NCI-H526 (cell line): ENCODE measurements at regions not wholly inside any gene's neighbourhood (a gene's known extent, or its start where the extent isn't known, plus 50 kb on each side); places are given as distances from the start of the nearest gene placed in this dataset.

Experiments
- DNase-seq, 2 experiments: peaks; one replicate each; lab custom pipeline; 2025; lab: John Stamatoyannopoulos, UW

DNA sequence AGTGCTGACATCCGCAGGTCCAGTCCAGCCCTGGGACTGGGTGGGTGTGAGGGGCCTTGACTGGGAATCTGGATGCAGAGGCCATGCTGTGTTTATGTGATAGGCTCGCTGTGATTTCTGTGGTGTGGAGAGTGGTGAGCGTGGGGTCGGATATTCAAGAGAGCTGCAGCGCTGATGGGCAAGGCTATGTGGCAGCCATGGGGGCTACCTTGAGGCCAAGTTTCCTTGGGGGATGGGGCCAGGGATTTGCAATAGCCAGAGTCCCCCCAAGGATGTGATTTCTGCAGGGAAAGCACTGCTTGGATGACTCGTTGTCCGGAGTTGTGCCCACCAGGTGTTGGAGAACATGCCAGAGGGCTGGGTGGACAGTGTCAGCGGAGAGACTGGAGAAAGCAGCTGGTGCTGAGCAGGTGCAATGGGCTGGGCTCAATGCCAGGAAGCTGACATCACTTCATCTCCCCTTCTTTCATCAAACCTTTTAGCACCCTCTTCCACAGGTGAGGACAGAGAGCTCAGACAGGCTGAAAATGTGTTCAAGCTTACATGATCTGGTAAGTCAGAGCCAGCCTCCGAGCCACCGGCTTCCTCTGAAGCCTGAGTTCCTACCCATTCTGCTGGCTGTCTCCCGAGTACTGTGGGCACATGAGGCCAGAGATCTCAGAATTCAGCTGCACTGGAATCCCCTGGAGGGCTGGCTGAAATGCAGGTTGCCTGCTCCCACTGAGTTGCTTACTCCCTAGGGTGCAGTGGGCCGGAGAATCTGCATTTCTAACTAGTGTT is 132.9 kb downstream of the RHOU start:
- peak; percentile 21 to 52 for DNase-seq

DNA sequence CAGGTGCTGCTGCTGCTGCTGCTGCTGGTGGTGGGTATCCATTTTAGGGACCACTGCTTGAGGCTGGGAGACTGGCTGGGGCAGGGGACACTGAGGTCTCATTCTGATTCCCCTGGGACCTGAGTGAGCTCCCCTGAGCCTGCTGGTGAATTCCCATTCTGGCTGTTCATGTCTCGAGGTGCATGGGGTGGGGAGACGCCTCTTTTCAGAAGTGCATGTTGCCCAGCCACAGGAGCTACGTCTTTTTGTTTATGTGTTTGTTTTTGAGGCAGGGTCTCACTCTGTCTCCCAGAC is 133.4 kb downstream of the RHOU start:
- DNase-seq = no peak

DNA sequence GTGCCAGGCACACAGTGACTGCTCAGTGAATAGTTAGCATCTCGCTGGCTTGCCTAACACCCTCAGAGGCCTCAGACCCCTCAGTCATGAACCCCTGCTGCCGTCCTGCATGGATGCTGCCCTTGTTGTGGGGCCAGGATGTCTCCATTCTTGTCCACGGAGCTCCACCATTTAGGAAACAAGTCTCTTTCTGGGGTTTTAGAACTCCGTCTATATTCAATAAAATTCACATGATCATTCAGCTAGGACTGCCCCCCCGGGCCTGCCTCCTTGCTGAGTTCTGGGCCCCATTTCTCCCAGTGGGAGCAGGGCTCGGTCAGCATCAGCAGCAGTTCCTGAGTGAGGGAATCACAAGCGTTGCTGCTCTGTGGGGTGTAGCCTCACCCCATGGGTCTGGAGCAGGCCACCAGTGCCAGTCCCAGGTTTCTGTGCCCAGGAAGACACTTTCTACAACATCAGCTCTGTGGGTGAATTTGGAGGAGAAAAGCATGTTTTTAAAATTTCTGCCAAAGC is 134.1 kb downstream of the RHOU start:
- DNase-seq = no peak

DNA sequence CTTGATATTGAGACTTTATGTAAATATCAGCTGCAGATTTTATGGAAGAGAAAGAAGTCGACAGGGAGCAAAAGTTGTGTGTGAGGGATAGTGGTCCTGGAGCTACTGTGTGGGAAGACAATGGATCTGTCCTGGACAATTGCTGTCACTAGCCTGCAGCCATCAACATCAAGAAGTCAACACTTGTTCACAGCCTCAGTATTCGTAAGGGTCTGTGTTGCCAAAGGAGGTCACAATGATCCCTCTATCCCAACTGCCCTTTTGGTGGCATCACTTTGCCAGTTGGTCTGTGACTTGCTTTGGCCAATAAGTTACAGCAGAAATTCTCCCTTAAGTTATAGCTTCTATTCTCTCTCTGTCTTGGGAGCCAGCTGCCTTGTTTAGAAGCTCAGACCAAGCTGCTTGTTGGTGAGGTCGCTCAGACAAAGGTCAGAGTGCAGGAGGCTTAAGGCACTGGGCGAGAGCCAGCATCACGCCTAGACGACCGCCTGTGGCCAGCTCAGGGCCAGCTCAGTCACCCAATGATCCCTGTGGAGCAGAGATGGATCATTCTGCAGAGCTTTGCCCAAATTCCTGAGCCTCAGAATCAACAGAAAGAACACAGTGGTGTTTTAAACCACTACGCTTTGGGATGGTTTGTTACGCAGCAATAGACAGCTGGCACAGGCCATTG is 134.9 kb downstream of the RHOU start:
- DNase-seq = no peak

DNA sequence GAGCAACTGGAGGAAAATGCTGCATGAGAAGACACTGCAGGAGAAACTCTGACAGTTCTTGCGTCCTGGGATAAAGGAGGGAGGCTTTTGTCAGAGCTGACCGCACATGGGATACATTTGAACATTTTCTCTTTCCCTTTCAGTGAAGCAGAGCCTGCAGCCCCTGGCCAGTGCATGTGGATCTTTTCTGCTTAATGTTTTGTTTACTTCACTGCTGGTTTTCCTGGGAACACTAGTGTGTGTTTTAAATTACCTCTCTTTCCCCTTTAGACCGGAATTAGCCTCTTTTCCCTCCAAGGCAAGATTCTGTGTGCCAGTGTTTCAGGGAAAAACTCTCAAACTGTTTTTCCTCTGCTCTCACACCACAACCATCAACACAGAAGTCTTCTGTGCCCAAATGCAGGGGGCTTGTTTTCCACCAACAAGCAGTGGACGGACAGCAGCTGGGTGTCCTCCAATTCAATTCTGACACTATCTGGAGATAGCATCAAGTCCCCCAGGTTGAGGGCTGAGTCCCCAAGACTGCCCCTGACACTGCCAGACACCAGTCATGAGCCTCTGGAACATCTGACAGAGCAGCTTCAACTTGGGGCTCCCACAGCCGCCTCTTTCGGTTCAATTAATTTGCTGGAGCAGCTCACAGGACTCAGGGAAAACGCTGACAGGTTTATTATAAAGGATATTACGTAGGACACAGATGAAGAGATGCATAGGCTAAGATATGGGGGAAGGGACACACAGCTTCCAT is 136.2 kb downstream of the RHOU start:
- DNase-seq = no peak

DNA sequence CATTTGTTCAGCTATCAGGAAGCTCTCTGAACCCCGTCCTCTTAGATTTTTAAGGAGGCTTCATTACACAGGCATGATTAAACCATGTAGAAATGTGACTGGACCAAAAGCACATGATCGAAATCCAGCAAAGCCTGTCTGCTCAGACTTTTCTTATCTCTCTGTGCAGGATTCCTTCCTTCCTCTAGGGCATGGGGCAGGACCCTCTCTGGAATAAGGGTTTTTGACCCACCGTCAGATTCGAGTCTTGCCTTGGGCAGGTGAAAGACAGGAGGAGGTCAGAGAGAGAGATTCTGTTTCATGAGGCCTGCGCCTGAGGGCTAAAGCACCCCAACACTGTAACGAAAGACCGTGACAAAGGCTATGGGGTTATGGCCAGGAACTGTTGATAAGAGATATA is 136.8 kb downstream of the RHOU start:
- no peak for DNase-seq

DNA sequence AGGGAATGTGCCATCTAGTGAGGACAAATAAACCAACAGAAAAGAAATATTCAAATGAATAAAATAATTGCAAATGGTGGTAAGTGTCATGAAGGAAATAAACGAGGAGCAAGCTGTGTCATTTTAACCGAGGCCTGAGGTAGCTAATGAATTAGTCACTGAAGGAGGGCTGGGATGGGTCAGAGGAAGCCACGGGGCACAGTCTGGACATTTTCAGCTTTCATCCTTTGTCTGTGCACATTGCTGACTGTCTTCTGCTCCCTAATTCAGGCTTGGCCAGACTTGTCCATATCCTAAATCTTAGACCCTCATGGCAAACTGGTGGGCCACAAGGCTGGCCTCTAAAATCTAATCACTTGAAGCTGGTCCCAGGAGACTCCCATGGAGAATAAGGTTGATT is 138.4 kb downstream of the RHOU start:
- DNase-seq = no peak

DNA sequence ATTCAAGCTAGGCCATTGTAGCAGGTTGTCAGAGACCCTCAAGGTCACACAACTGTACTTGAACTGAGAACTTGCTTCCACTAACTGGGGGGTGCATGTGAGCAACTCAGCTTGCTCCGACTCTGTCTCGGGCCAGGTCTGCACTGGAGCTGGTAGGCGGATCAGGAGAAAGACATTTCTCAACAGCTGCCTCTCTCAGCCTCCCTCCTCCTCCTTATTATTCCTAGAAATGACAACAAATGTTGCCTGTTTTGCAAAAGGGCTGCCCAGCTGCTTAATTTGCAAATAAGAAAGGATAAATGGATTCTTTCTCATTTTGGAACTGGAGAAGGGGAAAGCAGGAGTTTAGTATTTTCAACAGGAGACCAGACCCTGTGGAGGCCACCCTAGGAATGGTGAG is 140.5 kb downstream of the RHOU start:
- DNase-seq = peak in 1 of 2 experiments; percentile 13

DNA sequence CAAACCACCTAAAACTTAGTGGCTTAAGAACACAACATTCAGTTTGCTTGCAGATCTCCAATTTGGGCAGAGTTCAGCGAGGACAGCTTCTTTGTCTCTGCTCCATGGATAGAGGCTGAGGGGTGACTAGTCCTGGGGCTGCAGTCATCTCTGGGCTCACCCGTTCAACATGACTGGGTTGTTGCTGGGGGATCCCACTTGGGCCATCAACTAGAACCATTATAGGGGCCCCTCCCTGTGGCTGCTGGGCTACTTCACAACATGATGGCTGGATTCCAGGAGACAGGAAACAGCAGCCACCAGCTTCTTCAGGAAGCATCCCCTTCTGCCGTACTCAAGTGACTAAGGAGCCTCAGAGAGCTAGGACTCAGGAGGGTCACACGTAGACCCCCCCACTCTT is 140.9 kb downstream of the RHOU start:
- no peak for DNase-seq

DNA sequence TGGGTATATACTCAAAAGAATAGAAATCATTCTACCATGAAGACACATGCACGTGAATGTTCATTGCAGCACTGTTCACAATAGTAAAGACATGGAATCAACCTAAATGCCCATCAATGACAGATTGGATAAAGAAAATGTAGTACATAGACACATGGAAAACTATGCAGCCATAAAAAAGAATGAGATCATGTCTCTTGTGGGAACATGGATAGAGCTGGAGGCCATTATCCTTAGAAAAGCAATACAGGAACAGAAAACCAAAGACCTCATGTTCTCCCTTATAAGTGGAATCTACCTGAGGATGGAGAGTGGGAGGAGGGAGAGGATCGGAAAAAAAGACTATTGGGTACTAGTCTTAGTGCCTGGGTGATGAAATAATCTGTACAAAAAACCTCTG is 143.9 kb downstream of the RHOU start:
- no peak for DNase-seq

DNA sequence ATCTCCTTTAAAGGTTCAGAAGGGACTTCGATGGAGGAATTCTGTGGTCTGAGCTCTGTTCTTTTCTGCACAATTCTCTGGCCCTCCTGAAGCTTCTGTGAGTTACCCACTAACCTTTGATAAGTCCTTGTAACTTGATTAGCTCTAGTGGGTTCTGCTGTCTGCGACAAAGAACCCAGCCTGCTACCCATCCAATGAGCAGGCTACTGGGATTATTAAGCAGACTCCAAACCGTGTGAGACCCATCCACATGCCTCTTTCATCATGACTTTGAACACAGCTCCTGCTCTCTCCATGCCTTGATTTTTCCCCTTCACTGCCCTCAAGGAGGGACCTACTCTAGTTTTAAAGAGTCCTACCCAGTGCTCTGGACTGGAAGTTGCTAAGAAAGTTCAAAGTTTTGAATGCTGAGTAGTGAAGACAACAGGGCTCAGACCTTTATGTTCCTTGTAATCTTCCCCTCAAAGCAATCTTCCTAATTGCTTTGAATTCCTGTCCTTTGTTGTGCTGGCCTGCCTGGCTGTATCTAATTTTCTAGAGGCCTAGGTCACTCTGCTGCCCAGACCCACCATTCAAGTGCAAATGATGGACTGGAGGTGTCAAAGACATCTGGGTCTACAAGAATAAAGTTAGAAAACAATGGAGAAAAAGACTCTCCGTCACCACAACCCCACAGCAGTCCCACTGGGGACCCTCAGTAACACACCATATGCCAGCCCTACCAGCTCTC is 146.9 kb downstream of the RHOU start:
- DNase-seq = no peak

DNA sequence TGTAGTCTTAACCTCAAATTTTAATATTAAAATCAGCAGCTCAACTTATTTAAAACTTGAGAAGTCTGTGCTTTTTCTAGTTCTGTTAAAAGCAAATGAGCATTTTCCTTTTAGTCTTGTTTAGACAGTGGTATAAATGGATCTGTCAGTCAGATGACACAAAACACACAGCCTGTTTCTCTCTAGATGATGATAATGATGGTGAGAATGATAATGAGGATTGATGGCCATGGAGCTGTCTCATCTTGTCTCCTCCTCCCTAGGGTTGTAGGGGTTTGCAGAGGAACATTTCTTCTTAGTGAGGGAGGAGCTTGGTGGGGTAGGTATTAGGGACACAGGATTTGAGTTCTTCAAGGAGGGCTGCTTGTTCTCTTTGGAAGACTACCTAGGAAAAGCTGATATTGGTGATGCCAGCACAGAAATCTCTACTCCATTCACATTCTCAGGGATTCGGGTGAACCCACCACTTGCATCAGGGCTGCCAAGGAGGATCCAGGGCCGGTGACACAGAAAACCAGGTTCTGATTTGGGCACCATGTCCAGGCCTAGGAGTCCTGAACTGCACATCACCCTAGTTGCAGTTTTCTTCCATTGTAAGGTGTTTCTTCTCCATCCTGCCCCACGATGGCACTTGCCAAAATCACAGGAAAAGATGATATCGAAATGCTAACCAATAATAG is 147.6 kb downstream of the RHOU start:
- DNase-seq = no peak

DNA sequence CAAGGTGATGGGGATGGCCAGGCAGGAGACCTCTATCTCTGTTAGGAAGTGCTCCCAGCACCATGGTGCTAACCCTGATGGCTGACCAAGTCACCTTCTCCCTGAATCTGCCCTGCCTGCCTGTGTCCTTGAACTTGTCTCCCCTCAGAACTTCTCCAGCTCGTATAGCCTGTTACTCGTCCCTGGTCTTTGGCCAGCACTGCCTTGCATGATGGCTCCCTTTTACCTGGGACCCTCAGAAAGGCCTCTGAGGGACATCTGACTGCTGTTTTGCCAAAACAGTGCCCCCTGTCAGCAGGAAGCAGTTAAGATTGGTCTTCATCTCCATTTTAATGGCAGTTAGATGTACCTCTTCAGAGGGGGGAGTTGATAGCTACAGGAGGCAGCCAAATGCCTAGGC is 148.3 kb downstream of the RHOU start:
- DNase-seq = no peak

DNA sequence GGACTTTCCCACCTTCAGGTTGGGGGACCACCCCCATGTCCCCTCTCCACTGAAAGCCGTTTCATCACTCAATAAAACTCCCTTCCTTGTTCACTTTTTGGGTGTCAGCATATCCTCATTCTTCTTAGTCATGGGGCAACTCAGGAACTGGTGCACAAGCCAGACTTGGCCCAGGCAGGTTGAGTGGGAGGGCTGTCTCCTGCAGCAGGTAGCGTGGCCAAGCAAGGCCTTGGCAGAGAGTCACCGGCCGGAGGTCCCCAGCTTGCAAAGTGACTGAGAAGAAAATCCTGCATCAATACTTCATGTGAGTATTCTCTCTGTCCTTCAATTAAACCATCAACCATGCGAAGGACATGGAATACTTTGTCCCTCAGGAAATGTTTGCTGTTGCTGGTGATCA is 148.9 kb downstream of the RHOU start:
- DNase-seq = no peak

DNA sequence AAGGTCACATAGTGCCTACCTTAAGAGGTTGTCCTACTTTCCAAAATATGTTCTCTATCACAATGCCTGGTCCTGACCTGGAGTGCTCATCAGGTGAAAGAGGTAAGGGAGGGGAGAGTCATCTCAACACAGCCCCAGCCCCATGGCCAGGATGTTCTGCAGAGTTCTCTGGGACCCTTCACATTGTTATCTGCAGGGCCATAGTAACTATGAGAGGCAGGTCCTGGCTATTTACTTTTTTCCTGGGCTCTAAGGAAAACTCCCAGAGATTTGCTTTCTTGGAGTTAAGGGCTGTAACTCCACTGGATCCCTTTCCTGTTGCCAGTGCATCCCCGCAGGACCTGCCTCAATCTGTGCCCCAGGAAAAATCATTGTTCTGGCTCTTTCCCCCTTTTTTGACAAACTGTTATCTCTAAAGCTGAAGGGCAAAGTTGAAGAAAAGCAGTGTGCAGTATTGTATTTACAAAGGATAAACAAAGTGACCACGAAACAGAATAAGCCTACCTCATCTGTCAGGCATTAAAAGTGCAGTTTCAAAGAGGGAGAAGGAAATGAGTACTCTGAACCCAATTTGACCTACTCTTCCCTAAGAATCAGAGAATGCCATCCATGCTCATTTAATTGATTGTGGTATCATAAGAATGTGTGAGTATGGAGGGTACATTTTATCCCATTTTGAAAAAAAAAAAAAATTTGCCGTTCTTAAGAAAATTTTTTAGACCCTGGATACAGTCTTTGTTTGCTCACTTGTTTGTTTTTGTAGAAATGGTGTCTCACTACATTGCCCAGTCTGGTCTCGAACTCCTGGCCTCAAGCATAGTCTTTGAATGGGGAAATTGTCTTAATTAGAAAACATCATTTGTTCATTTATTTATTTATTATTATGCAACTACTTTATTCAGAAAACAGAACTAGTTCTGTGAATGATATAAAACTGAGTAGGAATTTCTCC is 149.6 kb downstream of the RHOU start:
- no peak for DNase-seq

DNA sequence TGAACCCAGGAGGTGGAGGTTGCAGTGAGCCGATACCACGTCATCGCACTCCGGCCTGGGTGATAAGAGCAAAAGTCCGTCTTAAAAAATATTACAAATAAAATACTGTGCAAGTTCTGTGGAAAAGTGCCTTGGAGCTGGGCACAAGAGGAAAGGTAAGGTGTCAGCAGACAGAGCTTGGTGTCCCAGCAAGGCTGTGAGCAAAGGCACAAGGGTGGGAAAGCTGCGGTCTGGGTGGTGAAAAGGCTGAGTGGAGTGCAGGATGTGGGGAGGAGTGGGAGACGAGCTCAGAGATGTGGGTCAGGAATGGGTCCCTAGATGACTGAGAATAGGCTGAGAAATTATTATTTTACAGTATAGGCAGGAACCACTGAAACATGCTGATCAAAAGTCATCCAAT is 150.6 kb downstream of the RHOU start:
- no peak for DNase-seq

DNA sequence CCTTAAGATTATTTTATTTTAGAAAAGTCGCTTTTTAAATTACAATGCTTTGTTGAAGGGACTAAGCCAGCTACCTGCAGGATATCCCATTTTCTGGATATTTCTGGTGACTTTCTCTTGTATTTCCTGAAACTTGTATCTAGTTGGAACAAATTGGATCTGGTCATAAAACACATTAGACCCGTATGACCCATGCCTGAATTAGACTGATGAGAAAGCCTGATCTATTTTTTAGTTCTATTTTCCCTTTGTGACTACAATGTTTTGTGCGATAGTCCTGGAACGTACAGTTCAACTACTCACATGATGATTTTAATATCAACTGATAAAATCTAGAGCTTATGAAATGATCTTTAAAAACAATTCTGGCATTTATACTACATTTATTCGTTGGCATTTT is 151.8 kb downstream of the RHOU start:
- no peak for DNase-seq

DNA sequence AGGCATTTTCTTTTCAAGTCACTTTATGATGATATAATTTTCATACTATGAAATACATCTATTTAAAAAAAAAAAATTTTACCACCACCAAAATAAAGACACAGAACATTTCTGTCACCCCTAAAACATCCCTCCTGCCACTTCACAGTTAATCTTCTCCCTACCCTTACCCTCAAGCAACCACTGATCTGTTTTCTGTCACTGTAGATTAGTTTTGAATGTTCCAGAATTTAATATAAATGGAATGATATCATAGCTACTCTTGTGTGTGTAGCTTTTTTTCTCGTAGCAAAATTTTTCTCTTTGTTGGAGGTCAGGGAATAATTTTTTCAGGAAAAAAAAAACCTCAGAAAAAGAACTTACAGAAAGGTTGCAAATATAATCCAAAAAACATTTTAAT is 152.7 kb downstream of the RHOU start:
- no peak for DNase-seq

DNA sequence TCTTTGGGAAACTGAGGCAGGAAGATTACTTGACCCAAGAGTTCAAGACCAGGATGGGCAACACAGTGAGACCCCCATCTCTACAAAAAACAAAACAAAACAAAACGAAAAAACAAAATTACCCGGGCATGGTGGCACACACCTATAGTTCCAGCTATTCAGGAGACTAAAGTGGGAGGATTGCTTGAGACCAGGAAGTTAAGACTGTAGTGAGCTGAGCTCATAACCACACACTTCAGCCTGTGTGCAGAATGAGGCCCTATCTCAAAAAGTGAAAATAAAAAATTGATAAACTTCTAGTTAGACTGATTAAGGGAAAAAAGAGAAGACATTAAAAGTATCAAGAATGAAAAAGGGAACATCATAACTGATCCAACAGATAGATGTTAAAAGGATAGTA is 154.0 kb downstream of the RHOU start:
- no peak for DNase-seq

DNA sequence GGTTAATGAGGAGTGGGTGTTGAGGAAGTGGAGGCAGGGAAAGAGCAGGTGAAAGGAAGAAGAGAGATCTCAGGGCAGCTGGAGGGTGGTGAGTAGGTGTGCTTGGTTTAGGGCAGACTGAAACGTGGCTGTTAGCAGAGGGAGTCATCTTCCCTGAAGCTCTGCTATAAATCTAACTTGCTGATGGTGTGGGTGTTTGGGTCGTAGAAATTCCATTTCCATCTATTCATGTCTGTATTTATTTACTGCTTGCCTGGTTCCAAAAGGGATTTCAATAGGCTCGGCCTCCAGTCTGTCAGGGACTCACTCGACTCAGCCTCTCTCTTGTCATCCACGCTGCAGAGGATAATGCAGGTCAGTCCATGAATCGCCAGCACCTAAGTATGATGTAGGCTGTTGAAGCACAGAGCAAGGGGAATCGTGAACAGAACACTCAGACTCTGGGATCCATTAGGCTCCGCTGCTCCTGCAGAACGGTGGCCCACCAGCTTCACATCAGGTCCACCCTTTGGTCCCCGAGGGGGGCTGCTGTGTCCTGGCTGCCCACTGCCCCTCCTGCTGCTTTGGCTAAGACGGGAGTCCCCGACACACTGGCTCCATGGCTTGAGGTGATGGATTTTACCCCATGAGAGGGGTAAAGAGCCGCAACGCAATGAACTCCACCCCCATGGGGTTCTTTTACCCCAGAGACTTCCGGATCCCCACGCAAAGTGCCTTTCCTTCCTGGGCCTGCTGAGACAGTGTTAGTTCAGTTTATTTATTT is 156.2 kb downstream of the RHOU start:
- DNase-seq = no peak
